Lung (tissue), 11 donors: ENCODE measurements at regions not wholly inside any gene's neighbourhood (a gene's known extent, or its start where the extent isn't known, plus 50 kb on each side); places are given as distances from the start of the nearest gene placed in this dataset.

Experiments used
- ATAC-seq: fragments of 200-7000 bp; cut with Tn5 transposase; one replicate; pipeline ENCODE4 v1.9.1; 2020; ENCODE audit warnings: moderate number of reproducible peaks; ENCODE audit not compliant: insufficient read depth, low FRiP score
- DNase-seq, 3 donors: peaks; one replicate each; pipeline ENCODE4 v3.0.0-alpha.2; 2013 to 2017
- H3K27ac ChIP-seq, 2 donors: one replicate each; pipeline ENCODE4 v1.5.1; 2013; ENCODE audit warnings: mild to moderate bottlenecking in 2 of 2, moderate library complexity in 2 of 2, control low read depth in 1 of 2, inconsistent platforms in 1 of 2, low read depth in 1 of 2, low read length in 1 of 2
- H3K27me3 ChIP-seq, 3 donors: one replicate each; pipeline ENCODE4 v1.5.1; 2013; ENCODE audit warnings: low read length in 2 of 3; ENCODE audit not compliant: control insufficient read depth in 3 of 3, insufficient read depth in 3 of 3
- H3K36me3 ChIP-seq, 4 donors: one replicate each; pipeline ENCODE4 v1.5.1; 2013; ENCODE audit warnings: low read length in 4 of 4, mild to moderate bottlenecking in 1 of 4, moderate library complexity in 1 of 4; ENCODE audit not compliant: control insufficient read depth in 4 of 4, insufficient read depth in 4 of 4
- H3K4me1 ChIP-seq, 5 donors: one replicate each; pipeline ENCODE4 v1.5.1; 2013; ENCODE audit warnings: low read length in 5 of 5, mild to moderate bottlenecking in 2 of 5, moderate library complexity in 1 of 5; ENCODE audit not compliant: control insufficient read depth in 5 of 5, insufficient read depth in 5 of 5
- H3K4me3 ChIP-seq: one replicate; pipeline ENCODE4 v1.5.1; 2013; ENCODE audit warnings: mild to moderate bottlenecking, control low read depth, moderate library complexity
- H3K9ac ChIP-seq, 2 donors: one replicate each; pipeline ENCODE4 v1.5.1; 2013; ENCODE audit warnings: low read length in 2 of 2, control low read depth in 1 of 2; ENCODE audit not compliant: insufficient read depth in 1 of 2
- H3K9me3 ChIP-seq, 4 donors: one replicate each; pipeline ENCODE4 v1.5.1; 2013; ENCODE audit warnings: low read length in 3 of 4, mild to moderate bottlenecking in 1 of 4, moderate library complexity in 1 of 4; ENCODE audit not compliant: control insufficient read depth in 4 of 4, insufficient read depth in 3 of 4
- CTCF ChIP-seq: IDR thresholded peaks from 2 replicates; pipeline ENCODE4 v1.5.1; 2012; ENCODE audit warnings: mild to moderate bottlenecking; ENCODE audit errors: control extremely low read depth, extremely low read depth
- whole genome bisulfite sequencing, 2 donors: extraction: QIAGEN DNeasy Blood & Tissue Kit; methylation state at CpG; one replicate each; pipeline ENCODE4 v1.1.7; 2013; 5-methylcytosine and 5-hydroxymethylcytosine counted together
- donor health status: control.
- donor health status: control.
- donor health status: Bipolar disorder and iron deficiency.
- donor health status: healthy.
- donor health status: DM: yes; HTN: yes; CAD: no.

- no peaks in the 10 kb centered on the region for H3K27me3 ChIP-seq
- H3K9ac ChIP-seq = no peak overlapping the region
- H3K9me3 ChIP-seq = no peaks in the 10 kb centered on the region
- TF ChIP-seq CTCF = no peak
- no peak for ATAC-seq
- H3K4me1 ChIP-seq = no peaks in the 10 kb centered on the region
- H3K36me3 ChIP-seq = no peaks in the 10 kb centered on the region
- no peak overlapping the region for H3K27ac ChIP-seq
- DNase-seq = no peak
- no peak overlapping the region for H3K4me3 ChIP-seq
Observed at GRCh38 chr10:109679478-109679877, 243.8 kb downstream of the XPNPEP1 start.

- Histone ChIP-seq H3K4me3 (no peak overlapping the region), H3K36me3 (no peaks in the 10 kb centered on the region), H3K9me3 (no peaks in the 10 kb centered on the region), H3K4me1 (no peaks in the 10 kb centered on the region), H3K27me3 (no peaks in the 10 kb centered on the region), H3K27ac (no peak overlapping the region), H3K9ac (no peak overlapping the region)
- no peak for ATAC-seq
- no peak for DNase-seq
- 82 to 95% methylated on average over 1 of the region's 1 CpG for WGBS, 2 donors
- TF ChIP-seq CTCF = no peak
Observed at GRCh38 chr10:109678857-109679256, 244.5 kb downstream of the XPNPEP1 start.

- Histone ChIP-seq H3K4me3 (no peak overlapping the region), H3K9ac (no peak overlapping the region), H3K27me3 (no peaks in the 10 kb centered on the region), H3K4me1 (no peaks in the 10 kb centered on the region), H3K9me3 (no peaks in the 10 kb centered on the region), H3K27ac (no peak overlapping the region), H3K36me3 (no peaks in the 10 kb centered on the region)
- TF ChIP-seq CTCF = no peak
- DNase-seq = no peak
- no peak for ATAC-seq
Observed at GRCh38 chr10:109676703-109677102, 246.6 kb downstream of the XPNPEP1 start.

- DNase-seq (no peak), ATAC-seq (no peak)
- Histone ChIP-seq H3K27me3 (no peaks in the 10 kb centered on the region), H3K9ac (no peak overlapping the region), H3K9me3 (peaks cover 0 to 10% (median 0%) of the 10 kb centered on the region in 4 donors), H3K4me3 (no peak overlapping the region), H3K27ac (no peak overlapping the region), H3K4me1 (no peaks in the 10 kb centered on the region), H3K36me3 (no peaks in the 10 kb centered on the region)
- no peak for TF ChIP-seq CTCF
Observed at GRCh38 chr10:109668703-109669102, 254.6 kb downstream of the XPNPEP1 start.
